ENCODE measurements at regions not wholly inside any gene's neighbourhood (a gene's known extent, or its start where the extent isn't known, plus 50 kb on each side); places are given as distances from the start of the nearest gene placed in this dataset.

DNA sequence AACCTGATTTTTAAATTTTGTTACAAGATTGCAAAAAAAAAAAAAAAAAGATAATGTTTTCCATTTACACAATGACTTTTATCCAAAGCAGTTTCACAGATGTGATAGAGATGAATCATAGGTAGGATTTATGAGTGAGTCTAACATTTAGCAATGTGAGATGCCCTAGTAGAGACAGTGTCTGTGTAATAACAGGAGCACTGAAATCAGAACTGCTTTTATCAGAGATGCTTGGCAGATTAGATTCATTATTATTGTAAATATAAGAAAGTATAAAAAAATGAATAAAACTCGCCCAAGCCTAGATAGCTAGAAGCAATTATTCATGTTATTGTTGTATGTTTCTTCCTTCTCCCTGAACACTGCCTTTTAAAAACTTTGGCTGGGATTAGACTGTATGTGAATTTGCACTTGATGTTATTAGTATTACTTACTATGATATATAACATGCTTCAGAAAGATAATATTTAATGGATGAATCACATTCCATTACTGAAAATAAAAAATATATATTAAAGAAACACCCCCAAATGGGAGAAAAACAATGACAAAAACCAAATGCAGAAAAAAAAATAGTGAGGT lies 567.3 kb upstream of the KLF4 start:
- no peak for DNase-seq
- Histone ChIP-seq H3K36me3 (no peaks in the 10 kb centered on the region), H3K4me3 (no peak overlapping the region), H3K27me3 (no peaks in the 10 kb centered on the region), H3K4me1 (peaks cover 22 to 58% (median 35%) of the 10 kb centered on the region in 4 donors), H3K27ac (peak overlapping the region in 3 of 5 donors; percentile 53 to 64 (median 63)), H3K9me3 (no peaks in the 10 kb centered on the region)
- 40 to 64% (median 51%) methylated on average over 1 of the region's 1 CpG for WGBS, 5 donors
- no peak for TF ChIP-seq POLR2A (IDR thresholded peaks at IDR 0.05)
- TF ChIP-seq, protein P1, sequence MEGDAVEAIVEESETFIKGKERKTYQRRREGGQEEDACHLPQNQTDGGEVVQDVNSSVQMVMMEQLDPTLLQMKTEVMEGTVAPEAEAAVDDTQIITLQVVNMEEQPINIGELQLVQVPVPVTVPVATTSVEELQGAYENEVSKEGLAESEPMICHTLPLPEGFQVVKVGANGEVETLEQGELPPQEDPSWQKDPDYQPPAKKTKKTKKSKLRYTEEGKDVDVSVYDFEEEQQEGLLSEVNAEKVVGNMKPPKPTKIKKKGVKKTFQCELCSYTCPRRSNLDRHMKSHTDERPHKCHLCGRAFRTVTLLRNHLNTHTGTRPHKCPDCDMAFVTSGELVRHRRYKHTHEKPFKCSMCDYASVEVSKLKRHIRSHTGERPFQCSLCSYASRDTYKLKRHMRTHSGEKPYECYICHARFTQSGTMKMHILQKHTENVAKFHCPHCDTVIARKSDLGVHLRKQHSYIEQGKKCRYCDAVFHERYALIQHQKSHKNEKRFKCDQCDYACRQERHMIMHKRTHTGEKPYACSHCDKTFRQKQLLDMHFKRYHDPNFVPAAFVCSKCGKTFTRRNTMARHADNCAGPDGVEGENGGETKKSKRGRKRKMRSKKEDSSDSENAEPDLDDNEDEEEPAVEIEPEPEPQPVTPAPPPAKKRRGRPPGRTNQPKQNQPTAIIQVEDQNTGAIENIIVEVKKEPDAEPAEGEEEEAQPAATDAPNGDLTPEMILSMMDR (IDR thresholded peaks at IDR 0.05) = no peak
- no peak for TF ChIP-seq EP300 (IDR thresholded peaks at IDR 0.05)
- intact Hi-C loops (cut with DNase I; ENCODE audit: low total_unique reads) = no loop called here

DNA sequence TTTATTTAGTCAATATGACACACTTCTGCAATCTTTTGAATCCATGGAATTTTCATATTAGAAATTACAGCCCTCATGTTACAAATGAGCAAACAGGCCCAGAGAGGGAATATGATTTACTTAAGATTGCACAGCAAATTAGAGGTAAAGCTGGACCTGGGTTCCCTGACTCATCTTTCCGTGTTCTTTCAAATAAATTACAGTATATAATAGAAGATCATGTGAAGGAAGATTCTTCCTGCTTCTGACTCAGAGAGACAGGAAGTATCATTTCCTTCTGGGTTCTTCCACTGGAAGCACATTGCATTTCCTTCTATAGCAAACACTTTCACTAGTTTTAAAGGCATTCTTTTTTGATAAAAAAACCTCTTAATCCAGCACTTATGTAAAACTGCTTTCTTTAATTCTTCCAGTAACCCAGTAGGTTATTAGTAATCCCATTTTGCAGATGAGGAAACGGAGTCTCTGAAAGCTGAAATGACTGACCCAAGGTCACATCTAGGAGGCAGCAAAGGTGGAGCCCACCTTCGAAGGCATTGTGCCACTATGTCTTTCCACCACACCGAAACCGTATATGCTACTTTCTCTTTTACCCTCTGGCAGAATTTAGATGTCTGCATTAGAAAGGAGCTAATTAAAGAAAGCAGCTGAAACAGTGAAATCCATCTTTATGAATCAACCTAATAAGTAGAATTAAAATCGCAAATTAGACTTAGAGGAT lies 566.7 kb upstream of the KLF4 start:
- WGBS, 5 donors = 64 to 83% (median 80%) methylated on average over 6 of the region's 6 CpGs
- no peak for TF ChIP-seq POLR2A (IDR thresholded peaks at IDR 0.05)
- TF ChIP-seq, protein P1 (IDR thresholded peaks at IDR 0.05) = no peak
- no peak for TF ChIP-seq POLR2AphosphoS5 (IDR thresholded peaks at IDR 0.05)
- TF ChIP-seq EP300 (IDR thresholded peaks at IDR 0.05) = no peak
- Histone ChIP-seq H3K9me3 (no peaks in the 10 kb centered on the region), H3K36me3 (no peaks in the 10 kb centered on the region), H3K27me3 (no peaks in the 10 kb centered on the region), H3K4me3 (no peak overlapping the region), H3K4me1 (peaks cover 22 to 58% (median 35%) of the 10 kb centered on the region in 4 donors), H3K27ac (peak overlapping the region in 2 of 5 donors; percentile 49 to 53)
- intact Hi-C loops (cut with DNase I; ENCODE audit: low total_unique reads) = no loop called here
- no peak for DNase-seq

GRCh38 chr9:108054131-108054630 lies 564.6 kb upstream of the KLF4 start:
- Histone ChIP-seq H3K4me3 (no peak overlapping the region), H3K27ac (peak overlapping the region in 4 of 5 donors; percentile 59 to 70 (median 66)), H3K4me1 (peaks cover 22 to 59% (median 35%) of the 10 kb centered on the region in 4 donors), H3K9me3 (no peaks in the 10 kb centered on the region), H3K36me3 (no peaks in the 10 kb centered on the region), H3K27me3 (no peaks in the 10 kb centered on the region)
- WGBS, 5 donors = 57 to 75% (median 62%) methylated on average over 3 of the region's 3 CpGs
- DNase-seq = no peak
- no peak for TF ChIP-seq EP300 (IDR thresholded peaks at IDR 0.05)
- TF ChIP-seq POLR2A (IDR thresholded peaks at IDR 0.05) = no peak
- TF ChIP-seq POLR2AphosphoS5 (IDR thresholded peaks at IDR 0.05) = no peak
- TF ChIP-seq, protein P1 (IDR thresholded peaks at IDR 0.05) = no peak
- intact Hi-C loops (cut with DNase I; ENCODE audit: low total_unique reads) = no loop called here

DNA sequence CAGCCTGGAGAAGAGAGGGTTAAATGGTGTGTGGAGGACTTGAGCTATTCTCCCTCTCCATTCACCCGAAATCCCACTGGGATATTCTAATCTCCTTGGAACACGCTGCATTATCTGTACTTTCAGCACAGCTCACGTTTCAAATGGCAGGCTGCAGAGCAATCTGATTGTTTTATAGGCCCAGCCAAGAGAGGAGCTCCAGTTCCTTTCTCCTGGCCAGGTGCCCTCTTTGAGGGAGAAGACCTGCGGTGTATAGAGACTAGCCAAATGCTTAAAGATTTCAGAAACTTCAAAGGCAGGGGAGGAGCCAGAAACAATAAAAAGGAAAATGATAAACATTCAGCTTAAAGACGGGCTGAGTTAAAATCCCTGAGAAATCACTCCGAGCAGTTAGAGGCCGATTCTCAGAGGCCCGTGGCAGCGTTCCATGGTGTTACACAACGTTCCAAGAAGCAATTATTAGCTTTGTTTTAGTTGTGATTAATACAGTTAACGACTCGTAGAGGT lies 564.0 kb upstream of the KLF4 start:
- WGBS, 5 donors = 13 to 24% (median 14%) methylated on average over 12 of the region's 12 CpGs
- H3K9me3 ChIP-seq = no peaks in the 10 kb centered on the region
- DNase-seq = peak; percentile 73 to 83
- no peaks in the 10 kb centered on the region for H3K27me3 ChIP-seq
- intact Hi-C loops (cut with DNase I; ENCODE audit: low total_unique reads) = no loop called here
- peak overlapping the region in 4 of 5 donors; percentile 59 to 70 (median 66) for H3K27ac ChIP-seq
- TF ChIP-seq EP300 (IDR thresholded peaks at IDR 0.05) = peak; percentile 27
- TF ChIP-seq POLR2AphosphoS5 (IDR thresholded peaks at IDR 0.05) = no peak
- H3K4me3 ChIP-seq = no peak overlapping the region
- H3K4me1 ChIP-seq = peaks cover 22 to 63% (median 35%) of the 10 kb centered on the region in 4 donors
- H3K36me3 ChIP-seq = no peaks in the 10 kb centered on the region
